Aorta (tissue), 5 donors: ENCODE measurements at regions not wholly inside any gene's neighbourhood (a gene's known extent, or its start where the extent isn't known, plus 50 kb on each side); places are given as distances from the start of the nearest gene placed in this dataset.
"Not testable (repeated sequence)": the region's sequence is repeated elsewhere in the genome, so short reads cannot be mapped to it uniquely, and the experiment has no call there.

Source experiments
- ATAC-seq: fragments of 200-7000 bp; cut with Tn5 transposase; one replicate; pipeline ENCODE4 v1.9.1; 2022; ENCODE audit warnings: moderate library complexity; ENCODE audit not compliant: low FRiP score
- DNase-seq, 2 donors: peaks; one replicate each; pipeline ENCODE4 v3.0.0-alpha.2; 2020
- H3K27ac ChIP-seq, 2 donors: one replicate each; pipeline ENCODE4 v1.5.1; 2013; ENCODE audit warnings: low read length in 2 of 2, mild to moderate bottlenecking in 2 of 2, moderate library complexity in 2 of 2, control low read depth in 1 of 2, inconsistent platforms in 1 of 2, low read depth in 1 of 2
- H3K27me3 ChIP-seq, 2 donors: one replicate each; pipeline ENCODE4 v1.6.1; 2013; ENCODE audit warnings: control low read depth in 1 of 2, low read length in 1 of 2, mild to moderate bottlenecking in 1 of 2, moderate library complexity in 1 of 2; ENCODE audit not compliant: insufficient read depth in 2 of 2, control insufficient read depth in 1 of 2
- H3K36me3 ChIP-seq, 2 donors: one replicate each; pipeline ENCODE4 v1.6.1; 2013; ENCODE audit warnings: control low read depth in 1 of 2, low read length in 1 of 2, mild to moderate bottlenecking in 1 of 2; ENCODE audit not compliant: insufficient read depth in 2 of 2, control insufficient read depth in 1 of 2
- H3K4me1 ChIP-seq, 2 donors: one replicate each; pipeline ENCODE4 v1.6.1; 2013; ENCODE audit warnings: low read length in 2 of 2, control low read depth in 1 of 2, mild to moderate bottlenecking in 1 of 2, moderate library complexity in 1 of 2; ENCODE audit not compliant: insufficient read depth in 2 of 2, control insufficient read depth in 1 of 2
- H3K4me3 ChIP-seq, 2 donors: one replicate each; pipeline ENCODE4 v1.5.1; 2013; ENCODE audit warnings: low read length in 2 of 2, control low read depth in 1 of 2, mild to moderate bottlenecking in 1 of 2
- H3K9me3 ChIP-seq: one replicate; pipeline ENCODE4 v1.6.1; 2013; ENCODE audit warnings: mild to moderate bottlenecking, low read length; ENCODE audit not compliant: control insufficient read depth
- WGBS, 2 donors: extraction: QIAGEN DNeasy Blood & Tissue Kit; methylation state at CpG; one replicate each; pipeline ENCODE4 v1.1.7; 2013; 5-methylcytosine and 5-hydroxymethylcytosine counted together
- intact Hi-C, 2 donors: fragments of 100-400 bp; cut with DNase I; formaldehyde crosslinking; loops; one replicate each; pipeline versions ENCODE4 v1.14.2 to v1.15.0; 2022
- donor health status: healthy with polysubstance abuse.
- donor health status: Bipolar disorder and iron deficiency.
- donor health status: DM: no; HTN: no; CAD: no.
- donor health status: DM: no; HTN: no; CAD: no.
- donor health status: DM: yes; HTN: yes; CAD: no.

- H3K27me3 ChIP-seq, intact Hi-C loops, H3K4me1 ChIP-seq, H3K27ac ChIP-seq, DNase-seq, H3K4me3 ChIP-seq, H3K36me3 ChIP-seq, H3K9me3 ChIP-seq: not testable (repeated sequence)
- 39% methylated on average over 2 of the region's 3 CpGs; no CpG with 5 or more reads in 1 of the 2 donors for WGBS, 2 donors
- peak; percentile 84 for ATAC-seq
Observed at GRCh38 chr2:109976319-109976718, 77.8 kb downstream of the LIMS3 start.

GRCh38 chr2:109980754-109981153, 82.3 kb downstream of the LIMS3 start:
- H3K36me3 ChIP-seq = not testable (repeated sequence)

GRCh38 chr2:109986389-109987088, 88.1 kb downstream of the LIMS3 start:
- ATAC-seq = peak; percentile 85
- H3K9me3 ChIP-seq, H3K27ac ChIP-seq, H3K4me1 ChIP-seq, H3K4me3 ChIP-seq, intact Hi-C loops, DNase-seq, H3K36me3 ChIP-seq, H3K27me3 ChIP-seq: not testable (repeated sequence)
- WGBS, 2 donors = no CpG with 5 or more reads among the region's 43 CpGs

More at GRCh38 chr2:109980754-109981153, 82.3 kb downstream of the LIMS3 start:
- H3K9me3 ChIP-seq, DNase-seq, H3K27me3 ChIP-seq, H3K4me3 ChIP-seq, intact Hi-C loops, H3K27ac ChIP-seq, H3K4me1 ChIP-seq: not testable (repeated sequence)
- WGBS, 2 donors = 38% methylated on average over 2 of the region's 4 CpGs; no CpG with 5 or more reads in 1 of the 2 donors
- peak; percentile 53 for ATAC-seq

DNA sequence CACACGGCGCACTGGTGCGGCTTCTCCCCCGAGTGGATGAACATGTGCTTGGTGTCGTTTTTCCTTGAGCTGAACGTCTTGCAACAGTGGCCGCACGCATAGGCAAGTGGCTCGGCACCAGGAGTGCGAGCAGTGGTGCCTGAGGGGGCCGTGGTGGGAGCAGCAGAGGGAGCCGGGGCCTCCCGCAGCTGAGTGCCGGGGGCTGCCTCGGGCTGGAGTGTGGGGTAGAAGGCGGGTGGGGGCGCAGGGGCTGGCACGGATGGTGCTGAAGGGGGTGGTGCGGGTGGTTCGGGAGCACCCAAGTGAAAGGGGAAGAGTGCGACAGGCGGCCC, 88.6 kb downstream of the LIMS3 start:
- H3K27me3 ChIP-seq, H3K27ac ChIP-seq, intact Hi-C loops, H3K4me3 ChIP-seq, H3K9me3 ChIP-seq, H3K4me1 ChIP-seq, DNase-seq, H3K36me3 ChIP-seq: not testable (repeated sequence)
- peak; percentile 63 for ATAC-seq
- no CpG with 5 or more reads among the region's 22 CpGs for WGBS, 2 donors

DNA sequence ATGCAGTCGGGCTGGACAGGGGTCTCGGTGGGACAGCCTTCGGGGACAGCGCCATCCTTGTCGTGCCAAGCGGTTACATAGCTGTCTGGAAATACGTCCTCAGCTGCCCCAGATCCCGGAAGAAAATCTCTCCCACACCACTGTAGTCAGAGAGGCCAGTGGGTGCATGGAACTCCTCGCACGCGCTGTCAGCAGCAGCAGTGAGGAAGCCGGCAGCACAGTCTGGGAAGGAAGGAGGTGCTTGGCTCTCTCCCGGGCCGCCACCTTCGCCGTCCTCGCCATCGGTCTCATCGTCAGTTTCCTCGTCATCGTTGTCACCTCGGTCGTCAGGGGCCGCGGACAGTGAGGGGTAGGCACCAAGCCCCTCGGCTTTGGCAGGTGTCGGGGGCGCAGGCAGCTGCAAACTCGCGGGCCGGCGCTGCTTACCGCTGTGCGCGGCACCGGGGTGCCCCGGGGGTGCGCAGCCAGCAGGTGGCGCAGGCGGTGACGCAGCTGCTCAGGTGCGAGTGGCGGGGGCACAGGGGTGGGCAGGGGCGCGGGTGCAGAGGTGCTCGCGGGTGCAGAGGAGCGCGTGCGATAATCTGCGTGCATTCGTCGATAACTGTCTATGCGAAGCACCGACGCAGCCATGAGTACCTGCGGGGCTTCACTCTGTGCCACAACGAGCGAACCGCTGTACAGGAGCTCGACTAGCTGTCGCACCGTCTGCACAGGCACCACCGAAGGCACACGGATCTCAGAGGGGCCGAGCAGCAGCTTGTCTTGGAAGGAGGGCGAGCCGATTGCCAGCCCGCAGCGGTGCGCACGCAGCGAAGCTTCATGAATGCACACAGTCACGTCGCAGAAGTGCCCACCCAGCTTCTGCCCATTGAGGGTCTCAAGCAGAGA, 89.2 kb downstream of the LIMS3 start:
- DNase-seq, intact Hi-C loops, H3K27me3 ChIP-seq, H3K27ac ChIP-seq, H3K4me3 ChIP-seq, H3K4me1 ChIP-seq, H3K36me3 ChIP-seq, H3K9me3 ChIP-seq: not testable (repeated sequence)
- no CpG with 5 or more reads among the region's 75 CpGs for WGBS, 2 donors
- ATAC-seq = peak; percentile 86

GRCh38 chr2:109999395-109999794, 100.9 kb downstream of the LIMS3 start:
- H3K27ac ChIP-seq, intact Hi-C loops, H3K4me3 ChIP-seq, H3K27me3 ChIP-seq, ATAC-seq, H3K9me3 ChIP-seq, H3K4me1 ChIP-seq, H3K36me3 ChIP-seq: not testable (repeated sequence)
- peak; percentile 3 to 4 for DNase-seq

DNA sequence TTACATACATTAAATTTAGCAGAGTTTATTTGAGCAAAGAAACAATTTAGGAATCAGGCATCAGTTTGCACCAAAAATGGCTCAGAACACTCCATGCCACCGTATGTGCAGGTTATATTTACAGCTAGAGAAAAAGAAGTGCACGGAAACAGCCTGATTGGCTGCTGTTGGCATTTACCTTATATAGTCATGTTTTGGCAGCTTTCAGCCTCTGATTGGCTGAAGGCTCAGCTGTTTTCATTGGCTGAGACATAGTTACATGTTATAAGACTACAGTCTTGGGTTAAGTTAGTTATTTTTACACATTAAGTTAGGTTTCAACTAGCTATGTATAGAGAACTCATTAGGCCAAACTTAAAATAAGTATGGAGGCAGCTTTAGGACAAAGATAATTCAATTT, 104.0 kb downstream of the LIMS3 start:
- WGBS, 2 donors = no CpG with 5 or more reads among the region's 2 CpGs
- intact Hi-C loops, H3K9me3 ChIP-seq, H3K27me3 ChIP-seq, H3K4me3 ChIP-seq, ATAC-seq, H3K27ac ChIP-seq, H3K4me1 ChIP-seq, DNase-seq, H3K36me3 ChIP-seq: not testable (repeated sequence)

GRCh38 chr2:110013388-110013787, 102.2 kb downstream of the MALL start:
- H3K9me3 ChIP-seq, intact Hi-C loops: not testable (repeated sequence)
- no CpG with 5 or more reads among the region's 2 CpGs for WGBS, 2 donors

More at GRCh38 chr2:110013388-110013787, 102.2 kb downstream of the MALL start:
- DNase-seq, H3K4me1 ChIP-seq, H3K36me3 ChIP-seq, ATAC-seq, H3K27ac ChIP-seq, H3K27me3 ChIP-seq, H3K4me3 ChIP-seq: not testable (repeated sequence)
